CD8-positive, alpha-beta memory T cell (primary cell): ENCODE measurements at regions not wholly inside any gene's neighbourhood (a gene's known extent, or its start where the extent isn't known, plus 50 kb on each side); places are given as distances from the start of the nearest gene placed in this dataset.

Experiments used
- CTCF ChIA-PET: fragments of 350-600 bp; sonication (Branson Sonifier 250); formaldehyde crosslinking; loops from one replicate; lab custom pipeline; 2021; ENCODE audit warnings: antibody characterized with exemption; lab: Charles Lee
- POLR2A ChIA-PET: fragments of 350-600 bp; sonication (Branson Sonifier 250); formaldehyde crosslinking; loops from one replicate; lab custom pipeline; 2021; ENCODE audit warnings: antibody characterized with exemption; lab: Charles Lee
- DNase-seq, 5 donors: peaks; one replicate each; pipeline versions ENCODE4 v3.0.0 to v3.0.0-alpha.2; 2020 to 2022; ENCODE audit warnings: mixed read lengths in 1 of 5
- H3K27ac ChIP-seq: one replicate; pipeline ENCODE4 v1.7.0; 2013; ENCODE audit warnings: low read depth, mild to moderate bottlenecking, low read length, moderate library complexity
- H3K27me3 ChIP-seq: 2 replicates; pipeline ENCODE4 v1.7.0; 2013; ENCODE audit warnings: low read length, mild to moderate bottlenecking; ENCODE audit not compliant: insufficient read depth, poor library complexity, severe bottlenecking
- H3K36me3 ChIP-seq: 2 replicates; pipeline ENCODE4 v1.7.0; 2013; ENCODE audit warnings: mild to moderate bottlenecking, low read length, moderate library complexity; ENCODE audit not compliant: insufficient read depth
- H3K4me1 ChIP-seq: 2 replicates; pipeline ENCODE4 v1.7.0; 2013; ENCODE audit warnings: mild to moderate bottlenecking, low read length, moderate library complexity; ENCODE audit not compliant: insufficient read depth
- H3K4me3 ChIP-seq: 2 replicates; pipeline ENCODE4 v1.7.0; 2013; ENCODE audit warnings: mild to moderate bottlenecking, low read length
- H3K9me3 ChIP-seq: 2 replicates; pipeline ENCODE4 v1.7.0; 2013; ENCODE audit warnings: mild to moderate bottlenecking, low read length
- H3K27ac Mint-ChIP-seq, 8 donors: one replicate each; pipeline ENCODE4 v1.8.0; 2020 to 2021; ENCODE audit warnings: mixed read lengths in 8 of 8, mild to moderate bottlenecking in 6 of 8, inconsistent platforms in 3 of 8, moderate library complexity in 3 of 8
- H3K27me3 Mint-ChIP-seq, 2 donors: one replicate each; pipeline ENCODE4 v1.8.0; 2020 to 2021; ENCODE audit warnings: mixed read lengths in 2 of 2, mild to moderate bottlenecking in 1 of 2, moderate library complexity in 1 of 2
- H3K36me3 Mint-ChIP-seq, 3 donors: one replicate each; pipeline ENCODE4 v1.8.0; 2020 to 2021; ENCODE audit warnings: mixed read lengths in 3 of 3, inconsistent platforms in 1 of 3, mild to moderate bottlenecking in 1 of 3
- H3K4me1 Mint-ChIP-seq, 3 donors: one replicate each; pipeline ENCODE4 v1.8.0; 2020 to 2021; ENCODE audit warnings: mixed read lengths in 3 of 3, inconsistent platforms in 1 of 3, mild to moderate bottlenecking in 1 of 3
- H3K4me3 Mint-ChIP-seq, 7 donors: one replicate each; pipeline ENCODE4 v1.8.0; 2020 to 2021; ENCODE audit warnings: mixed read lengths in 7 of 7, mild to moderate bottlenecking in 6 of 7, moderate library complexity in 4 of 7, inconsistent platforms in 2 of 7
- H3K9me3 Mint-ChIP-seq, 5 donors: one replicate each; pipeline ENCODE4 v1.8.0; 2020 to 2022; ENCODE audit warnings: mixed read lengths in 5 of 5, mild to moderate bottlenecking in 3 of 5, moderate library complexity in 2 of 5, inconsistent platforms in 1 of 5

- DNase-seq, result no peak
- CTCF ChIA-PET, result no interaction called here
- no peaks in the 10 kb centered on the region for H3K4me1 Mint-ChIP-seq
- no peaks in the 10 kb centered on the region for H3K27me3 Mint-ChIP-seq
- no peaks in the 10 kb centered on the region for H3K9me3 ChIP-seq
- POLR2A ChIA-PET, result no interaction called here
- H3K27ac ChIP-seq, result no peak overlapping the region
- no peaks in the 10 kb centered on the region for H3K36me3 Mint-ChIP-seq
- H3K27me3 ChIP-seq, result no peaks in the 10 kb centered on the region
- no peaks in the 10 kb centered on the region for H3K4me1 ChIP-seq
- H3K36me3 ChIP-seq, result no peaks in the 10 kb centered on the region
- peaks cover 3 to 18% (median 15%) of the 10 kb centered on the region in 5 donors for H3K9me3 Mint-ChIP-seq
- H3K27ac Mint-ChIP-seq, result no peak overlapping the region
- H3K4me3 Mint-ChIP-seq, result no peak overlapping the region
- H3K4me3 ChIP-seq, result no peak overlapping the region
These were observed 636.5 kb upstream of the SLIT2 start for GRCh38 chr4:19615086-19615689.

GRCh38 chr4:19614171-19614570, 637.5 kb upstream of the SLIT2 start:
- Mint-ChIP-seq H3K27ac (no peak overlapping the region), H3K4me1 (no peaks in the 10 kb centered on the region), H3K27me3 (no peaks in the 10 kb centered on the region), H3K4me3 (no peak overlapping the region), H3K9me3 (peaks cover 6 to 20% (median 13%) of the 10 kb centered on the region in 5 donors), H3K36me3 (no peaks in the 10 kb centered on the region)
- no peak for DNase-seq
- Histone ChIP-seq H3K9me3 (no peaks in the 10 kb centered on the region), H3K27me3 (no peaks in the 10 kb centered on the region), H3K27ac (no peak overlapping the region), H3K4me1 (no peaks in the 10 kb centered on the region), H3K4me3 (no peak overlapping the region), H3K36me3 (no peaks in the 10 kb centered on the region)
- POLR2A ChIA-PET, result no interaction called here
- CTCF ChIA-PET, result no interaction called here

- POLR2A ChIA-PET, result no interaction called here
- no peaks in the 10 kb centered on the region for H3K27me3 Mint-ChIP-seq
- no peak for DNase-seq
- H3K4me1 ChIP-seq, result no peaks in the 10 kb centered on the region
- H3K4me1 Mint-ChIP-seq, result no peaks in the 10 kb centered on the region
- no peak overlapping the region for H3K4me3 ChIP-seq
- H3K27ac Mint-ChIP-seq, result no peak overlapping the region
- H3K36me3 ChIP-seq, result no peaks in the 10 kb centered on the region
- CTCF ChIA-PET, result no interaction called here
- no peak overlapping the region for H3K4me3 Mint-ChIP-seq
- H3K9me3 Mint-ChIP-seq, result peaks cover 12 to 25% (median 15%) of the 10 kb centered on the region in 5 donors
- no peaks in the 10 kb centered on the region for H3K9me3 ChIP-seq
- H3K27ac ChIP-seq, result no peak overlapping the region
- no peaks in the 10 kb centered on the region for H3K27me3 ChIP-seq
- no peaks in the 10 kb centered on the region for H3K36me3 Mint-ChIP-seq
These were observed 655.4 kb upstream of the SLIT2 start for GRCh38 chr4:19596342-19596741.

GRCh38 chr4:19592391-19592790, 659.3 kb upstream of the SLIT2 start:
- no peak overlapping the region for H3K4me3 Mint-ChIP-seq
- DNase-seq, result no peak
- POLR2A ChIA-PET, result no interaction called here

GRCh38 chr4:19583827-19584569, 667.7 kb upstream of the SLIT2 start:
- POLR2A ChIA-PET, result no interaction called here
- Mint-ChIP-seq H3K36me3 (no peaks in the 10 kb centered on the region), H3K27me3 (no peaks in the 10 kb centered on the region), H3K9me3 (peaks cover 4 to 21% (median 6%) of the 10 kb centered on the region in 5 donors), H3K4me1 (no peaks in the 10 kb centered on the region), H3K4me3 (no peak overlapping the region), H3K27ac (no peak overlapping the region)
- no peaks in the 10 kb centered on the region for H3K4me1 ChIP-seq
- no peaks in the 10 kb centered on the region for H3K36me3 ChIP-seq
- no peak for DNase-seq
- CTCF ChIA-PET, result no interaction called here
- no peak overlapping the region for H3K4me3 ChIP-seq
- no peak overlapping the region for H3K27ac ChIP-seq
- H3K27me3 ChIP-seq, result no peaks in the 10 kb centered on the region
- H3K9me3 ChIP-seq, result no peaks in the 10 kb centered on the region

More at GRCh38 chr4:19592391-19592790, 659.3 kb upstream of the SLIT2 start:
- no peak overlapping the region for H3K27ac ChIP-seq
- no peaks in the 10 kb centered on the region for H3K36me3 Mint-ChIP-seq
- no peak overlapping the region for H3K4me3 ChIP-seq
- CTCF ChIA-PET, result no interaction called here
- H3K4me1 Mint-ChIP-seq, result no peaks in the 10 kb centered on the region
- no peak overlapping the region for H3K27ac Mint-ChIP-seq
- no peaks in the 10 kb centered on the region for H3K4me1 ChIP-seq
- H3K27me3 ChIP-seq, result no peaks in the 10 kb centered on the region
- H3K9me3 Mint-ChIP-seq, result peaks cover 9 to 26% (median 15%) of the 10 kb centered on the region in 5 donors
- no peaks in the 10 kb centered on the region for H3K27me3 Mint-ChIP-seq
- no peaks in the 10 kb centered on the region for H3K36me3 ChIP-seq
- H3K9me3 ChIP-seq, result no peaks in the 10 kb centered on the region

GRCh38 chr4:19580095-19580494, 671.6 kb upstream of the SLIT2 start:
- ChIA-PET POLR2A (no interaction called here), CTCF (no interaction called here)
- peaks cover 4 to 10% (median 5%) of the 10 kb centered on the region in 5 donors for H3K9me3 Mint-ChIP-seq
- Histone ChIP-seq H3K4me1 (no peaks in the 10 kb centered on the region), H3K4me3 (no peak overlapping the region), H3K27me3 (no peaks in the 10 kb centered on the region), H3K36me3 (no peaks in the 10 kb centered on the region), H3K27ac (no peak overlapping the region), H3K9me3 (no peaks in the 10 kb centered on the region)
- no peak for DNase-seq
- no peak overlapping the region for H3K4me3 Mint-ChIP-seq
- no peaks in the 10 kb centered on the region for H3K4me1 Mint-ChIP-seq
- H3K27ac Mint-ChIP-seq, result no peak overlapping the region
- no peaks in the 10 kb centered on the region for H3K36me3 Mint-ChIP-seq
- H3K27me3 Mint-ChIP-seq, result no peaks in the 10 kb centered on the region

- POLR2A ChIA-PET, result no interaction called here
These were observed 672.1 kb upstream of the SLIT2 start for GRCh38 chr4:19579608-19580007.

GRCh38 chr4:19577097-19577496, 674.6 kb upstream of the SLIT2 start:
- no peak overlapping the region for H3K4me3 Mint-ChIP-seq
- no peak overlapping the region for H3K27ac ChIP-seq
- no peaks in the 10 kb centered on the region for H3K27me3 Mint-ChIP-seq
- H3K4me1 Mint-ChIP-seq, result no peaks in the 10 kb centered on the region
- H3K4me1 ChIP-seq, result no peaks in the 10 kb centered on the region
- no peaks in the 10 kb centered on the region for H3K36me3 Mint-ChIP-seq
- no peaks in the 10 kb centered on the region for H3K27me3 ChIP-seq
- POLR2A ChIA-PET, result no interaction called here
- H3K36me3 ChIP-seq, result no peaks in the 10 kb centered on the region
- DNase-seq, result no peak
- peaks cover 1 to 9% (median 4%) of the 10 kb centered on the region in 5 donors for H3K9me3 Mint-ChIP-seq
- H3K27ac Mint-ChIP-seq, result no peak overlapping the region
- CTCF ChIA-PET, result no interaction called here
- H3K9me3 ChIP-seq, result no peaks in the 10 kb centered on the region
- no peak overlapping the region for H3K4me3 ChIP-seq

More at GRCh38 chr4:19579608-19580007, 672.1 kb upstream of the SLIT2 start:
- no peaks in the 10 kb centered on the region for H3K9me3 ChIP-seq
- no peak overlapping the region for H3K4me3 Mint-ChIP-seq
- H3K4me1 ChIP-seq, result no peaks in the 10 kb centered on the region
- H3K9me3 Mint-ChIP-seq, result peaks cover 4 to 9% (median 5%) of the 10 kb centered on the region in 5 donors
- no peaks in the 10 kb centered on the region for H3K27me3 Mint-ChIP-seq
- no peak overlapping the region for H3K27ac ChIP-seq
- H3K4me3 ChIP-seq, result no peak overlapping the region
- no peaks in the 10 kb centered on the region for H3K4me1 Mint-ChIP-seq
- no peaks in the 10 kb centered on the region for H3K27me3 ChIP-seq
- no peak overlapping the region for H3K27ac Mint-ChIP-seq
- DNase-seq, result no peak
- CTCF ChIA-PET, result no interaction called here
- no peaks in the 10 kb centered on the region for H3K36me3 ChIP-seq
- no peaks in the 10 kb centered on the region for H3K36me3 Mint-ChIP-seq
